H1 (cell line): ENCODE measurements at regions not wholly inside any gene's neighbourhood (a gene's known extent, or its start where the extent isn't known, plus 50 kb on each side); places are given as distances from the start of the nearest gene placed in this dataset.

Source experiments
- ASH2L ChIP-seq: fragments of 200-600, 300-600 bp; sonication (generic); IDR thresholded peaks from one replicate; pipeline ENCODE4 v1.7.1; 2017; ENCODE audit warnings: low read length
- ATF3 ChIP-seq: IDR thresholded peaks from 2 replicates; pipeline ENCODE4 v1.6.1; 2011; ENCODE audit warnings: low read depth, mild to moderate bottlenecking, low read length; ENCODE audit not compliant: insufficient read depth
- CBX5 ChIP-seq: fragments of 300-800, 300-1000 bp; sonication (generic); IDR thresholded peaks from 2 replicates; pipeline ENCODE4 v1.7.1; 2016; ENCODE audit warnings: antibody characterized with exemption, low read length, low read depth
- CEBPB ChIP-seq: IDR thresholded peaks from 2 replicates; pipeline ENCODE4 v1.6.1; 2012; ENCODE audit warnings: low read depth, low read length
- CHD7 ChIP-seq: fragments of 300-600 bp; sonication (generic); IDR thresholded peaks from 2 replicates; pipeline ENCODE4 v1.7.1; 2012; ENCODE audit warnings: low read length, moderate library complexity, mild to moderate bottlenecking, inconsistent platforms; ENCODE audit not compliant: insufficient replicate concordance
- EGR1 ChIP-seq: IDR thresholded peaks from 2 replicates; pipeline ENCODE4 v1.6.1; 2011; ENCODE audit warnings: low read depth, low read length, borderline replicate concordance
- KDM5A ChIP-seq: fragments of 200-600 bp; IDR thresholded peaks from 2 replicates; pipeline ENCODE4 v1.7.1; 2012; ENCODE audit warnings: mild to moderate bottlenecking, low read length, inconsistent platforms, mixed read lengths
- MAFK ChIP-seq: IDR thresholded peaks from 2 replicates; pipeline ENCODE4 v1.6.1; 2012; ENCODE audit warnings: low read depth, mild to moderate bottlenecking, improper control_type of control experiment, low read length
- POU5F1 ChIP-seq: IDR thresholded peaks from 2 replicates; pipeline ENCODE4 v1.6.1; 2011; ENCODE audit warnings: low read depth, mild to moderate bottlenecking, low read length, moderate library complexity
- RAD21 ChIP-seq, 2 experiments: IDR thresholded peaks in 1 of 2; conservative IDR thresholded peaks in 1 of 2; 2 replicates each; pipeline ENCODE4 v1.6.1; 2011; ENCODE audit warnings: low read depth in 2 of 2, low read length in 2 of 2, improper control_type of control experiment in 1 of 2, inconsistent platforms in 1 of 2, mild to moderate bottlenecking in 1 of 2, moderate library complexity in 1 of 2
- SRF ChIP-seq: IDR thresholded peaks from 2 replicates; pipeline ENCODE4 v1.6.1; 2011; ENCODE audit warnings: mild to moderate bottlenecking, low read depth, low read length, moderate library complexity
- TAF1 ChIP-seq: IDR thresholded peaks from 2 replicates; pipeline ENCODE4 v1.6.1; 2011; ENCODE audit warnings: mild to moderate bottlenecking, low read depth, low read length

DNA sequence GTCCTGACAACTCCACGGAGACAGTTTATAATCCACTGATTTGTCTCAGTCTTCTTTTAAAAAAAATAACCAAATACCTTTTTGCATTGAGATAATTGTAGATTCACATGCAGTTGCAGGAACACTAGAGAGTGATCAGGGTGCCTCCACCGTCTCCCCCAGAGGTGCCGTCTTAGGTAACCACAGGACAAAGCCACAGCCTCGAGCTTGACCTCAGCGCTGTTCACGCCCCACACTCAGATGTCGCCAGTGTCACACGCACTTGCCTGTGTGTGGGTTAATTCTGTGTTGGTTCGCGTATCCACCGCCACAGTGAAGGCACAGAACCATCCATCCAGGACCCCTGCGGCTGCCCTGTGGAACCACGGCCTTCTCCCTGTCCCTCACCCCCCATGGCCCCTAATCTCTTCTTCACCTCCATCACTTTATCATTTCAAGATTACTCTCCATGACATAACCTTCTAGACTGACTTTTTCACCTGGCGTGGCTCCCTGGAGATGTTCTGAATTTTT lies 295.0 kb upstream of the HDAC4 start (continued):
- no peak for TF ChIP-seq CHD7
- no peak for TF ChIP-seq SRF
- no peak for TF ChIP-seq CBX5
- no peak for TF ChIP-seq RAD21 (IDR thresholded peaks at IDR 0.05 in 1 of 2, conservative IDR thresholded peaks at IDR 0.05 in 1 of 2; ENCODE audit: low read depth in 2 of 2, low read length in 2 of 2)
- no peak for TF ChIP-seq TAF1
- TF ChIP-seq EGR1 = no peak
- TF ChIP-seq ATF3 = no peak
- no peak for TF ChIP-seq CEBPB
- no peak for TF ChIP-seq KDM5A
- no peak for TF ChIP-seq ASH2L
- TF ChIP-seq MAFK = no peak
- TF ChIP-seq POU5F1 = no peak
